Vagina (tissue), 2 donors: ENCODE measurements at regions not wholly inside any gene's neighbourhood (a gene's known extent, or its start where the extent isn't known, plus 50 kb on each side); places are given as distances from the start of the nearest gene placed in this dataset.
"Not testable (repeated sequence)": the region's sequence is repeated elsewhere in the genome, so short reads cannot be mapped to it uniquely, and the experiment has no call there.

ENCODE experiments used
- DNase-seq, 2 donors: peaks; one replicate each; pipeline ENCODE4 v3.0.0-alpha.2; 2017; ENCODE audit errors: extremely low spot score in 2 of 2
- H3K27ac ChIP-seq: fragments of 200-600 bp; sonication (generic); one replicate; pipeline ENCODE4 v1.5.1; 2019
- H3K27me3 ChIP-seq: fragments of 200-600 bp; sonication (generic); one replicate; pipeline ENCODE4 v1.5.1; 2019
- H3K36me3 ChIP-seq, 2 donors: fragments of 200-600 bp; sonication (generic); one replicate each; pipeline ENCODE4 v1.5.1; 2017 to 2019
- H3K4me1 ChIP-seq: fragments of 200-600 bp; sonication (generic); one replicate; pipeline ENCODE4 v1.5.1; 2019
- H3K4me3 ChIP-seq, 2 donors: fragments of 200-600 bp; sonication (generic); 1 replicate in 1 of 2; 2 replicates in 1 of 2; pipeline ENCODE4 v1.5.1; 2016 to 2019
- H3K9me3 ChIP-seq: fragments of 200-600 bp; sonication (generic); one replicate; pipeline ENCODE4 v1.5.1; 2019
- CTCF ChIP-seq, 3 experiments: fragments of 450-650 bp in 2 of 3; fragments of 200-600 bp in 1 of 3; sonication (generic) in 1 of 3; IDR thresholded peaks; one replicate each; pipeline ENCODE4 v1.5.1; 2017 to 2019; ENCODE audit warnings: antibody characterized with exemption in 3 of 3, mild to moderate bottlenecking in 2 of 3, moderate library complexity in 2 of 3
- POLR2A ChIP-seq, 2 donors: fragments of 450-650 bp; IDR thresholded peaks; one replicate each; pipeline ENCODE4 v1.6.1; 2017; ENCODE audit warnings: antibody characterized with exemption in 2 of 2, mild to moderate bottlenecking in 2 of 2, moderate library complexity in 2 of 2
- POLR2AphosphoS5 ChIP-seq, 2 donors: sonication (generic); formaldehyde crosslinking; IDR thresholded peaks; one replicate each; pipeline ENCODE4 v1.9.0; 2017; ENCODE audit warnings: antibody characterized with exemption in 2 of 2, mild to moderate bottlenecking in 2 of 2, low read depth in 1 of 2; ENCODE audit not compliant: insufficient read depth in 1 of 2
- intact Hi-C: fragments of 100-400 bp; cut with DNase I; formaldehyde crosslinking; loops from one replicate; pipeline ENCODE4 v1.15.1; 2023

- H3K36me3 ChIP-seq = no peaks in the 10 kb centered on the region
- H3K27ac ChIP-seq = no peak overlapping the region
- intact Hi-C loops = no loop called here
- H3K9me3 ChIP-seq = no peaks in the 10 kb centered on the region
- H3K4me1 ChIP-seq = no peaks in the 10 kb centered on the region
- no peak for DNase-seq
- TF ChIP-seq CTCF (IDR thresholded peaks at IDR 0.05) = no peak
- TF ChIP-seq POLR2A (IDR thresholded peaks at IDR 0.05) = no peak
- no peak for TF ChIP-seq POLR2AphosphoS5 (IDR thresholded peaks at IDR 0.05; ENCODE audit: insufficient read depth in 1 of 2, low read depth in 1 of 2)
- H3K4me3 ChIP-seq = no peak overlapping the region
- no peaks in the 10 kb centered on the region for H3K27me3 ChIP-seq
Measured at GRCh38 chr12:24678436-24678835, 270.5 kb downstream of the BCAT1 start.

- H3K27me3 ChIP-seq = no peaks in the 10 kb centered on the region
- no peak for DNase-seq
- intact Hi-C loops = no loop called here
- TF ChIP-seq POLR2AphosphoS5 (IDR thresholded peaks at IDR 0.05; ENCODE audit: insufficient read depth in 1 of 2, low read depth in 1 of 2) (no peak), POLR2A (IDR thresholded peaks at IDR 0.05) (no peak), CTCF (IDR thresholded peaks at IDR 0.05) (no peak)
- H3K27ac ChIP-seq = no peak overlapping the region
- H3K36me3 ChIP-seq = no peaks in the 10 kb centered on the region
- no peak overlapping the region for H3K4me3 ChIP-seq
- H3K4me1 ChIP-seq = no peaks in the 10 kb centered on the region
- H3K9me3 ChIP-seq = no peaks in the 10 kb centered on the region
Measured at GRCh38 chr12:24668563-24668962, 280.3 kb downstream of the BCAT1 start.

- intact Hi-C loops = no loop called here
- H3K27me3 ChIP-seq = no peaks in the 10 kb centered on the region
- H3K27ac ChIP-seq = no peak overlapping the region
- no peaks in the 10 kb centered on the region for H3K9me3 ChIP-seq
- TF ChIP-seq POLR2AphosphoS5 (IDR thresholded peaks at IDR 0.05; ENCODE audit: insufficient read depth in 1 of 2, low read depth in 1 of 2) = no peak
- no peak for TF ChIP-seq POLR2A (IDR thresholded peaks at IDR 0.05)
- TF ChIP-seq CTCF (IDR thresholded peaks at IDR 0.05) = no peak
- no peaks in the 10 kb centered on the region for H3K4me1 ChIP-seq
- DNase-seq = no peak
- no peaks in the 10 kb centered on the region for H3K36me3 ChIP-seq
- H3K4me3 ChIP-seq = no peak overlapping the region
Measured at GRCh38 chr12:24664161-24664880, 284.6 kb downstream of the BCAT1 start.

- intact Hi-C loops = no loop called here
- no peak for TF ChIP-seq POLR2A (IDR thresholded peaks at IDR 0.05)
- TF ChIP-seq POLR2AphosphoS5 (IDR thresholded peaks at IDR 0.05; ENCODE audit: insufficient read depth in 1 of 2, low read depth in 1 of 2) = no peak
- TF ChIP-seq CTCF (IDR thresholded peaks at IDR 0.05) = no peak
- Histone ChIP-seq H3K36me3 (no peaks in the 10 kb centered on the region), H3K4me1 (no peaks in the 10 kb centered on the region), H3K9me3 (no peaks in the 10 kb centered on the region), H3K4me3 (no peak overlapping the region), H3K27me3 (no peaks in the 10 kb centered on the region), H3K27ac (no peak overlapping the region)
- DNase-seq = no peak
Measured at GRCh38 chr12:24661657-24662096, 287.2 kb downstream of the BCAT1 start.

GRCh38 chr12:24659016-24659415 lies 289.9 kb downstream of the BCAT1 start:
- TF ChIP-seq POLR2AphosphoS5 (IDR thresholded peaks at IDR 0.05; ENCODE audit: insufficient read depth in 1 of 2, low read depth in 1 of 2) = no peak
- no peak for TF ChIP-seq CTCF (IDR thresholded peaks at IDR 0.05)
- no peak for TF ChIP-seq POLR2A (IDR thresholded peaks at IDR 0.05)
- Histone ChIP-seq H3K9me3 (no peaks in the 10 kb centered on the region), H3K27me3 (no peaks in the 10 kb centered on the region), H3K4me1 (no peaks in the 10 kb centered on the region), H3K36me3 (no peaks in the 10 kb centered on the region), H3K4me3 (no peak overlapping the region), H3K27ac (no peak overlapping the region)
- intact Hi-C loops = no loop called here
- DNase-seq = no peak

GRCh38 chr12:24654344-24654743 lies 294.6 kb downstream of the BCAT1 start:
- H3K27ac ChIP-seq, H3K9me3 ChIP-seq, H3K4me3 ChIP-seq, H3K27me3 ChIP-seq, H3K36me3 ChIP-seq, H3K4me1 ChIP-seq, DNase-seq, intact Hi-C loops: not testable (repeated sequence)
